Astrocyte of the spinal cord (primary cell): ENCODE measurements at regions not wholly inside any gene's neighbourhood (a gene's known extent, or its start where the extent isn't known, plus 50 kb on each side); places are given as distances from the start of the nearest gene placed in this dataset.

ENCODE experiments used
- DNase-seq: peaks from one replicate; pipeline ENCODE4 v3.0.0; 2011; ENCODE audit warnings: low read depth, low spot score
- H3K4me3 ChIP-seq: 2 replicates; pipeline ENCODE4 v1.5.1; 2011; ENCODE audit warnings: low read depth, mild to moderate bottlenecking, low read length, moderate library complexity
- in situ Hi-C: cut with HindIII; loops from 2 replicates; pipeline ENCODE4 v1.10.0; 2017; ENCODE audit warnings: low sequenced_read_pairs
- TF ChIP-seq, protein P1 (sequence below): IDR thresholded peaks from 2 replicates; pipeline ENCODE4 v1.5.1; 2012; ENCODE audit warnings: low read depth, mild to moderate bottlenecking, low read length, inconsistent platforms

DNA sequence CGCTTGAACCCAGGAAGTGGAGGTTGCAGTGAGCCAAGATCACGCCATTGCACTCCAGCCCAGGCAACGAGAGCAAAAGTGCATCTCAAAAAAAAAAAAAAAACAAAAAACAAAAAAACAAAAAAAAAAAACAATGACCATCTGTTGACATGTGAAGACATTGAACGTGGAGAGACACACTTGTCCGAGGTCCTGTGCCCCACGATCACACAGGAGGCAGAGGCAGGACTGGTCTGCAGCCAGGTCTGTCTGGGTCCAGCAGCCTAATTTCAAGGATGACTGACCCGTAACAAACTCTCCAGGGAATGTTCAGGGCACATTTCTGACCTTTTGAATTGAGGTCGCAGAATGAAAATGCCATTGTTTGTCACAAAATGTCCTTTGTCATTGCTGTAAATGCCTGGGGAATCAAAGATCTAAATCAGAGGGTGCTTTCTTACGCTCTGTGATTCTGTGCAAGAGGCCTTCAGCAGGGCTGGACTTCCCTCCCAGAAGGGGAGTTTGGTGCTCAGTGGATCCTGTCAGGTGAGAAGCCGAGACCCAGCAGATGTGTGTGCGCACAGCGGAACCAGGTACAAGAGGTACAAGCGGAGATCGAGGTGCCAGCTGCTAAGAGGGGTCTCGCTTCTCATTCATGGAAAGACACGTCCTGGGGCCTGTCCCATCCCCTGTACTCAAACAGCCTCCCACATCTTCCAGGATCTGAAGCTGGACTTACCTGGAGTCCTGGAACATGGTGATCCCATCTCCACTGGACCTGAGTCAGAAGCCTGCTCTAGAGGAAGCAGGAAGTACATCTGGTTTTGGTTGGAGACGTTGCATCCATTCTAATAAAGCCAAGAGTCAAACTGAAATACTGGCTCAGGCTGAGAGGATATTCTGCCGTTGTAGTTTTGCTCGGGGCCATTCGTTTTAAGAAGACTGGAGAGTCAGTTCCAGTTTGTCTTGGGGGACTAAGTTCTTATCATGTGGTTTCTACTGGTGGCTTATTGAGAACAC, 95.8 kb downstream of the IRF8 start:
- TF ChIP-seq, protein P1, sequence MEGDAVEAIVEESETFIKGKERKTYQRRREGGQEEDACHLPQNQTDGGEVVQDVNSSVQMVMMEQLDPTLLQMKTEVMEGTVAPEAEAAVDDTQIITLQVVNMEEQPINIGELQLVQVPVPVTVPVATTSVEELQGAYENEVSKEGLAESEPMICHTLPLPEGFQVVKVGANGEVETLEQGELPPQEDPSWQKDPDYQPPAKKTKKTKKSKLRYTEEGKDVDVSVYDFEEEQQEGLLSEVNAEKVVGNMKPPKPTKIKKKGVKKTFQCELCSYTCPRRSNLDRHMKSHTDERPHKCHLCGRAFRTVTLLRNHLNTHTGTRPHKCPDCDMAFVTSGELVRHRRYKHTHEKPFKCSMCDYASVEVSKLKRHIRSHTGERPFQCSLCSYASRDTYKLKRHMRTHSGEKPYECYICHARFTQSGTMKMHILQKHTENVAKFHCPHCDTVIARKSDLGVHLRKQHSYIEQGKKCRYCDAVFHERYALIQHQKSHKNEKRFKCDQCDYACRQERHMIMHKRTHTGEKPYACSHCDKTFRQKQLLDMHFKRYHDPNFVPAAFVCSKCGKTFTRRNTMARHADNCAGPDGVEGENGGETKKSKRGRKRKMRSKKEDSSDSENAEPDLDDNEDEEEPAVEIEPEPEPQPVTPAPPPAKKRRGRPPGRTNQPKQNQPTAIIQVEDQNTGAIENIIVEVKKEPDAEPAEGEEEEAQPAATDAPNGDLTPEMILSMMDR, result no peak
- in situ Hi-C loops, result no loop called here
- no peak for DNase-seq
- no peak overlapping the region for H3K4me3 ChIP-seq

DNA sequence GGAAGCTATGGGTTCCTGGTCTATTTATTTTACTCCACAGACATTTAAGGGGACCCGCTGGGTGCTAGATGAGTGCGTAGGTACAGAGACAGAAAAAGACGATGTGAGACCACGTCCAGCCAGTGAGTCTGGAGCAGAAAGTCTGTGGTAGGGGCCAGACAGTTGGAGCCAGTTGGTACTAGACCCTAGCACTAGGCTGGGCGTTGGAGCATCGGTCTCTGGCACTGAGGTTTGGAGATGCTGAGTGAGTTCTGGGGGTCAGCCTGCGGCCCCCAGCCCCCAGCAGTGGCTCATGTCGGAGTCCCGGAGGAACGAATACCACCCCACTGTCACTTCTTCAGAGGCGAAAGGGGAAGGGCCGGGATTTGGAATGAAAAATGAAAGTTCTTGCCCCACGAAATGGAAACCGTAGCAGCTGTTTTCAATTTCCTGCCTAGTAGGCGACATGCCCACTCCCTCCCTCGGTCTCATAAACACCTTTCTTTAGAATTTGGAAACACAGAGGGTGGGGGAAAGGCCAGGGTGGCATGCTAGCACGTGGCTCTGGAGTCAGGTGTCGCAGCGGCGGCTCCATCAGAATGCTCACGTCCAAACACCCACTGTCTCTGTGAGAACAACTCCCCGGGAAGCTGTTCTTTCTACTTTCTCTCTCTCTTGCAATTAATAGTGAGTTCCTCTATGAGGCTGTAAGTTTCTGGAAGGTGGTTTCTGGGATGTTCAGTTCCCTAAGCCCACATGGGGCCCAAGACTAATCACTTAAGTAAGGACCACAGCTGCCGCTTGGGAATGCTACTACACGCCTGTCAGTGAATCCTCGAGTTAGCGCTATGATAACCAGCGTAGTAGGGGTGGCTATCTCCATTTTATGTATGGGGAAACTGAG, 96.8 kb downstream of the IRF8 start:
- no peak overlapping the region for H3K4me3 ChIP-seq
- TF ChIP-seq, protein P1, result no peak
- in situ Hi-C loops, result no loop called here
- no peak for DNase-seq

DNA sequence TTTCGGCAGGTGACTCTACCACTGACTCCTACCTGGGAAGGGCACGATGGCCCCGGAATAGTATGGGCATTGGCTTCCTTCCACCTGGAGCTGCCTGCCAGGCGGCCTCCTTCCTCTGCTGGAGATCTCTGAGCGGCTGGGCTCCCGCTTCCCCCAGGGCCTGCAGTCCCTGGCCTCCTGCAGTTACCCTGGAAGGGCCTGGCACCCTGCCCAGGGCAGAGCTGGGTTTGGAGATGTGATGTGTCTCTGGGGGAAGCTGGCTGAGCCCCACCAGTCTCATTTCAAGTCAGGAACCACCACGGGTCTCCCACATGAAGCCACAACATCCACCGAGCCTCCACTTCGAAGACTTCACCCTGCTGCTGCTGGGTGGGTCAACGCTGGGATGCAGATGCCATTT, 97.9 kb downstream of the IRF8 start:
- H3K4me3 ChIP-seq, result no peak overlapping the region
- in situ Hi-C loops, result no loop called here
- TF ChIP-seq, protein P1, result no peak
- no peak for DNase-seq

DNA sequence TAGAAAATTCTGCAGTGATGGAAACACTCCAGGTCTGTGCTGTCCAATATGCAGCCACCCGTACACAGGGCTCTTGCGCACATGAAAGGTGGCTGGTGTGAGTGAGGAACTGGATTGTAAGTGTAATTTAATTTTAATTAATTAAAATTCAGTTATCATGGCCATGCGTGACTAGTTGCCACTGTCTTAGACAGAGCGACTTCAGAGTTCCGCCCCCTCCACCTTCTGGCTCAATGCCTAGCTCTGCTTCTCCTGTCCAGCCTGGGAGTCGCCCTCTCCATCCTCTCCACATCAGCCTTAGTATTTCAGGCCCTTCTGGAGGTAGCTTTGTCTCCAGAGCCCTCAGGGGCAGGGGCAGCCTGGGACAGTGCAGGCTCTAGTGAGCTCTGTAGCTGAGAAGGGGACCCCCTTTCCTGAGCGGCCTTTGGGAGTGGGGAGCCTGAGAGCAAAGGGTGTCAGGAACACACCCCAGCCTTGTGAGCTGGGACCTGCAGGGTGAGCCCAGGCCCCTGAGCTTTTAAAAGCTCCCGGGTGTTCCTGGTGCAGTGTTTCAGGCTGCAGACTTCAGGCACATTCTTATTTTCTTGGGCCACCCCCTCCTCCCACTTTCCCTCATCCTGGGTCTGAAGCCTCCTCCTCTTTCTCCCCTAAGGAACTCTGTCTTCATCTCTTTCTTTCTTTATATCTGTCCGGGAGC, 99.4 kb downstream of the IRF8 start:
- no peak for DNase-seq
- no peak overlapping the region for H3K4me3 ChIP-seq
- TF ChIP-seq, protein P1, result no peak
- in situ Hi-C loops, result no loop called here

DNA sequence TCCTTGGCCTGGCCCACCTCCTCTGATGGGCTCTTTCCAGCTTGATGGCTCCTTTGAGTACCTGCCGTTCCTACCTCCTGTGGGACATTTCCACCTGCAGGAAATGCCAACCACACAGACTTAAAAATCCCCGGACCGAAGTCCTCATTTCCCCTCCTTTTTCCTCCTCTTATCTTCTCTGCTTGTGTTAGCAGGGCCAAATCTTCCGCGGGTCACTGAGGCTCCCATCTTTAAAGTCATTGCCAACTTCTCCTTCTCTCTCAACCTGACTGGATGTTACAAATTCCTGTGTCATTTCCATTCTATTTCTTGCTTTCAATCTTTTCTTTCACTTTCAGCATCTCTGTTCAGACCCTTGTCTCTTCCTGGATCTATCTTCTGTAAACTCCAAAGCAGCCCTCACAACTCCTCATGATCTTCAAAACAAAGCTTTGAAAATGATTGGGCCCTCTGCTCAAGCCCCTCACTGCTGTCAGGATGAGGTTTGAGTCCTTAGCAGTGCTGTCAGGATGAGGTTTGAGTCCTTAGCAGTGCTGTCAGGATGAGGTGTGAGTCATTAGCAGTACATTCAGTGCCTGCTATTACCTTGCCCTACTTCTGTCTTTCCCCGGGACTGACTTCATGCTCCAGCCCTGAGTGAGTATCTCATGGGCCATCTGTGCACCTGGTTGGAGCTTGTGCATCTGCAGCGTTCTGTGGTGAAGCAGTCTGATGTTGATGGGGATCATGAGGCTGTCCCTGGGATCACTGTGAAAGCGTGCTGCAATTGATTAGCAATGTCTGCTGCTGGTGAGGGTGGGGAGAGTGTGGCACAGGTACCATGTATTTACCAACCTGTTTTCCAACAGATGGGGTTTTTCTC, 100.1 kb downstream of the IRF8 start:
- TF ChIP-seq, protein P1, result no peak
- no peak overlapping the region for H3K4me3 ChIP-seq
- in situ Hi-C loops, result no loop called here
- DNase-seq, result no peak
